Mesenchymal stem cell (in vitro differentiated cells and primary cell): ENCODE measurements at regions not wholly inside any gene's neighbourhood (a gene's known extent, or its start where the extent isn't known, plus 50 kb on each side); places are given as distances from the start of the nearest gene placed in this dataset.

ENCODE experiments used
- DNase-seq: peaks from one replicate; pipeline ENCODE4 v3.0.0-alpha.2; 2013
- H2AFZ ChIP-seq: one replicate; pipeline ENCODE4 v1.6.1; 2013; ENCODE audit warnings: low read depth, mild to moderate bottlenecking, control low read depth, inconsistent platforms, low read length, moderate library complexity
- H2AK5ac ChIP-seq: 2 replicates; pipeline ENCODE4 v1.6.1; 2013; ENCODE audit warnings: low read length, moderate library complexity, mild to moderate bottlenecking, inconsistent platforms; ENCODE audit not compliant: severe bottlenecking
- H2BK120ac ChIP-seq: one replicate; pipeline ENCODE4 v1.6.1; 2013; ENCODE audit warnings: low read depth, mild to moderate bottlenecking, inconsistent platforms, low read length, moderate library complexity
- H2BK12ac ChIP-seq, 2 experiments: one replicate each; pipeline ENCODE4 v1.6.1; 2013; ENCODE audit warnings: inconsistent platforms in 2 of 2, low read length in 2 of 2, mild to moderate bottlenecking in 2 of 2, moderate library complexity in 2 of 2, control low read depth in 1 of 2
- H2BK15ac ChIP-seq: one replicate; pipeline ENCODE4 v1.6.1; 2013; ENCODE audit warnings: mild to moderate bottlenecking, low read depth, inconsistent platforms; ENCODE audit not compliant: poor library complexity, severe bottlenecking
- H2BK5ac ChIP-seq: 2 replicates; pipeline ENCODE4 v1.6.1; 2013; ENCODE audit warnings: low read depth, mild to moderate bottlenecking, low read length, control low read depth, inconsistent platforms; ENCODE audit not compliant: poor library complexity, severe bottlenecking
- H3K14ac ChIP-seq, 2 experiments: one replicate each; pipeline ENCODE4 v1.6.1; 2013; ENCODE audit warnings: inconsistent platforms in 2 of 2, low read length in 2 of 2, control low read depth in 1 of 2, mild to moderate bottlenecking in 1 of 2, moderate library complexity in 1 of 2
- H3K18ac ChIP-seq, 2 experiments: one replicate each; pipeline ENCODE4 v1.6.1; 2013; ENCODE audit warnings: inconsistent platforms in 2 of 2, low read length in 2 of 2, control low read depth in 1 of 2, low read depth in 1 of 2, mild to moderate bottlenecking in 1 of 2
- H3K23ac ChIP-seq, 2 experiments: one replicate each; pipeline ENCODE4 v1.6.1; 2013; ENCODE audit warnings: inconsistent platforms in 2 of 2, low read length in 2 of 2, mild to moderate bottlenecking in 2 of 2, moderate library complexity in 2 of 2, control low read depth in 1 of 2
- H3K27ac ChIP-seq: 2 replicates; pipeline ENCODE4 v1.5.1; 2013; ENCODE audit warnings: mild to moderate bottlenecking, moderate library complexity, low read length, control low read depth, inconsistent platforms; ENCODE audit not compliant: poor library complexity, severe bottlenecking
- H3K27me3 ChIP-seq, 2 experiments: 2 replicates each; pipeline versions ENCODE4 v1.6.1 to v1.7.0; 2013; ENCODE audit warnings: low read length in 2 of 2, mild to moderate bottlenecking in 2 of 2, moderate library complexity in 2 of 2, control low read depth in 1 of 2, inconsistent platforms in 1 of 2; ENCODE audit not compliant: control insufficient read depth in 1 of 2, insufficient read depth in 1 of 2
- H3K36me3 ChIP-seq, 2 experiments: 2 replicates each; pipeline versions ENCODE4 v1.6.1 to v1.7.0; 2013; ENCODE audit warnings: low read length in 2 of 2, control low read depth in 1 of 2, inconsistent platforms in 1 of 2, low read depth in 1 of 2, mild to moderate bottlenecking in 1 of 2; ENCODE audit not compliant: insufficient read depth in 2 of 2, control insufficient read depth in 1 of 2
- H3K4ac ChIP-seq, 2 experiments: one replicate each; pipeline ENCODE4 v1.6.1; 2013; ENCODE audit warnings: inconsistent platforms in 2 of 2, low read length in 2 of 2, mild to moderate bottlenecking in 2 of 2, moderate library complexity in 2 of 2, control low read depth in 1 of 2, low read depth in 1 of 2
- H3K4me1 ChIP-seq: 2 replicates; pipeline ENCODE4 v1.6.1; 2013; ENCODE audit warnings: low read depth, low read length, control low read depth; ENCODE audit not compliant: control insufficient read depth, insufficient read depth
- H3K4me2 ChIP-seq: 2 replicates; pipeline ENCODE4 v1.6.1; 2013; ENCODE audit warnings: low read length, mild to moderate bottlenecking, inconsistent platforms; ENCODE audit not compliant: poor library complexity, severe bottlenecking
- H3K4me3 ChIP-seq, 2 experiments: 2 replicates each; pipeline versions ENCODE4 v1.5.1 to v1.7.0; 2013; ENCODE audit warnings: low read length in 2 of 2, mild to moderate bottlenecking in 2 of 2, control low read depth in 1 of 2, low read depth in 1 of 2; ENCODE audit not compliant: insufficient read depth in 1 of 2
- H3K79me1 ChIP-seq: replicated peaks from 2 replicates; pipeline ENCODE4 v1.6.1; 2013; ENCODE audit warnings: mild to moderate bottlenecking, control low read depth, low read length, inconsistent platforms; ENCODE audit not compliant: poor library complexity, severe bottlenecking
- H3K9ac ChIP-seq: 2 replicates; pipeline ENCODE4 v1.7.0; 2013; ENCODE audit warnings: mild to moderate bottlenecking, low read length, moderate library complexity
- H3K9me3 ChIP-seq: 2 replicates; pipeline ENCODE4 v1.7.0; 2013; ENCODE audit warnings: mild to moderate bottlenecking, low read length; ENCODE audit not compliant: control insufficient read depth
- H4K8ac ChIP-seq: one replicate; pipeline ENCODE4 v1.6.1; 2013; ENCODE audit warnings: inconsistent platforms, mild to moderate bottlenecking, low read length, moderate library complexity
- H4K91ac ChIP-seq: one replicate; pipeline ENCODE4 v1.6.1; 2013; ENCODE audit warnings: mild to moderate bottlenecking, low read length, inconsistent platforms
- WGBS: methylation state at CpG from one replicate; pipeline ENCODE4 v1.1.7; 2013; ENCODE audit warnings: mixed read lengths; 5-methylcytosine and 5-hydroxymethylcytosine counted together

DNA sequence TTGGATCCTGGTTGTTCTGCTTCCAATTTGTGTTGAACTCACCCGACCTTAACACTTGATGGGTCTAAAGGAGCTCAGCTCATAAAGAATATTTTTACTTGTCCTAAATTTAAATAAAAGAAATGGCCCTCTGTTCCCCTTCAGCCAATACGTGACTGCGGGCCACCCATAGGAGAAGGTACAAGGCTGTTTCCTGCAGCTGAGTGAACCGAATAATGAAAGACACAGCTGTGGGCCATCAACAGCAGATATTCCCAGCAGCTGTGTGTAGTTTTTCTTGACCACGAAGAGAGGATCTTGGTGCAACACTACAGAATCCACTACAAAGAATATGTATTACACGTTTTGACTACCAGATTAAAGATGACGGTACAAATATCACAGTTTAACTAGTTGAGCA, 1431.6 kb downstream of the CDH11 start:
- Histone ChIP-seq H3K14ac (no peak overlapping the region), H3K23ac (no peak overlapping the region), H2AFZ (no peak overlapping the region), H4K91ac (no peak overlapping the region), H3K79me1 (no peaks in the 10 kb centered on the region), H2BK12ac (no peak overlapping the region), H3K36me3 (no peaks in the 10 kb centered on the region), H3K4me2 (no peak overlapping the region), H3K9me3 (peaks cover 8% of the 10 kb centered on the region), H2AK5ac (no peak overlapping the region), H3K4ac (no peak overlapping the region), H3K4me1 (no peaks in the 10 kb centered on the region), H3K4me3 (no peak overlapping the region), H3K18ac (no peak overlapping the region), H2BK5ac (no peak overlapping the region), H2BK15ac (no peak overlapping the region), H3K27ac (no peak overlapping the region), H3K9ac (no peak overlapping the region), H3K27me3 (no peaks in the 10 kb centered on the region), H4K8ac (no peak overlapping the region), H2BK120ac (no peak overlapping the region)
- WGBS = 84% methylated on average over 4 of the region's 7 CpGs
- DNase-seq = no peak

DNA sequence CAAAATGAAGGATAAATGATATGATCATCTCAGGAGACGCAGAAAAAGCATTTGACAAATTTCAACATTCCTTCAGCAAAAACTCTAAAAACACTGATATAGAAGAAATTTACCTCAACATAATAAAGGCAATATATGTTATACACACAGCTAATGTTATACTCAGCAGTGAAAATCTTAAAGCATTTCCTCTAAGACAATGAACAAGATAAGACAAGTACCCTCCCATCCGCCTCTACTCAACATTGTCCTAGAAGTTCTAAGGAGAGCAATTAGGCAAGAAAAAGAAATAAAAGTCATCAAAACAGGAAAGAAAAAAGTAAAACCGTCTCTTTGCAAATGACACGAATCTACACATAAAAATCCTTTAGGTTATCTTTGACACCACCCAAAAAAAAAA, 1432.8 kb downstream of the CDH11 start:
- DNase-seq = no peak
- Histone ChIP-seq H2AFZ (no peak overlapping the region), H3K14ac (no peak overlapping the region), H2BK12ac (no peak overlapping the region), H4K8ac (no peak overlapping the region), H3K4me3 (no peak overlapping the region), H3K18ac (no peak overlapping the region), H3K4ac (no peak overlapping the region), H3K9ac (no peak overlapping the region), H2BK120ac (no peak overlapping the region), H3K4me1 (no peaks in the 10 kb centered on the region), H2BK15ac (no peak overlapping the region), H3K23ac (no peak overlapping the region), H2BK5ac (no peak overlapping the region), H3K36me3 (no peaks in the 10 kb centered on the region), H3K27me3 (no peaks in the 10 kb centered on the region), H3K4me2 (no peak overlapping the region), H3K9me3 (peaks cover 12% of the 10 kb centered on the region), H3K79me1 (no peaks in the 10 kb centered on the region), H4K91ac (no peak overlapping the region), H2AK5ac (no peak overlapping the region), H3K27ac (no peak overlapping the region)
- WGBS = no CpG with 5 or more reads among the region's 4 CpGs

DNA sequence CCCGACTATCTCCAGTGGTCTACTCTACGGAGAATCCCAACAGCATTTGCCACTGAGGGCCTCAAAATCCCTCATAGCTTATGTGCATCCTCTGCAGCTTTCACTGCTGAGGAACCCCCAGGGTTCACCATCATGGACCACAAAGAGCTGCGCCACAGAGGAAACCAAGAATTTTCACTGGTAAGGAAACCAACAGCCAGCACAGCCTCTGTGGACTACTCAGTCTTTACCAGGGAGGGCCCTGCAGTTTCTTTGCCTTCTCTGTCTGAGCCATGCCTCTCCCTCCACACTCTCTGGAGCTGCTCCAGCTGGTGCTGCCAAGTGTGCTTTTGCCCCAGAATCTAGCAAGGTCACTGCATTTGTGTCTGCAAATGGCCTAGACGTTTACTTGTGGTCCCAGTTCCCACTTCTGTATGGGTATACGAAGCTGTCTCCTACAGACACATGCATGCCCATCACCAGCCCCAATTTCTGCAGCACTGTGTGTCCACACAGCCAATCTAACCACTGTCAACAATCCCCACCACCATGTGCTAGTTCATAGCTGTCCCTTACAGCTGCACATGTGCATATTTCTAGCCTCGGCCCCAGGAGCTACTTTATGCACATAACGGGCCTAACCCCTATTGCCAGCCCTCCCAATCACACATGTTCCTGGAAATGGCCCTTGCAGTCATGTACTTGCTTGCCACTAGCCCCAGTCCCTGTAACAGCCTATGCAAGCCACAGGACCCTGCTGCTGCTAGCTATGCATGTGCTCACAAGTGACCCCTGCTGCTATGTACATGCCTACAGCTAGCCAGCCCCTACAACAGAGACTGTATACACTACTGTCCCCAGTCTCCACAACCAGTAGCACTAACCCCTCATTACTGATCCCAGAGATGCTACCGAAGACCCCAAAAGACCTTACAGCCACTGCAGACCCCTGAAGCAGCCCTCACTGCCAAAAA, 1437.4 kb downstream of the CDH11 start:
- Histone ChIP-seq H2BK12ac (no peak overlapping the region), H3K14ac (no peak overlapping the region), H2BK15ac (no peak overlapping the region), H2BK5ac (no peak overlapping the region), H4K91ac (peak overlapping the region; percentile 61), H3K4ac (no peak overlapping the region), H3K4me3 (no peak overlapping the region), H3K18ac (no peak overlapping the region), H3K9me3 (peaks cover 7% of the 10 kb centered on the region), H3K79me1 (no peaks in the 10 kb centered on the region), H2AFZ (no peak overlapping the region), H3K4me1 (no peaks in the 10 kb centered on the region), H3K9ac (no peak overlapping the region), H3K4me2 (no peak overlapping the region), H3K23ac (no peak overlapping the region), H3K36me3 (no peaks in the 10 kb centered on the region), H4K8ac (no peak overlapping the region), H2AK5ac (no peak overlapping the region), H3K27ac (no peak overlapping the region), H2BK120ac (no peak overlapping the region), H3K27me3 (no peaks in the 10 kb centered on the region)
- DNase-seq = no peak
- WGBS = 72% methylated on average over 8 of the region's 8 CpGs

DNA sequence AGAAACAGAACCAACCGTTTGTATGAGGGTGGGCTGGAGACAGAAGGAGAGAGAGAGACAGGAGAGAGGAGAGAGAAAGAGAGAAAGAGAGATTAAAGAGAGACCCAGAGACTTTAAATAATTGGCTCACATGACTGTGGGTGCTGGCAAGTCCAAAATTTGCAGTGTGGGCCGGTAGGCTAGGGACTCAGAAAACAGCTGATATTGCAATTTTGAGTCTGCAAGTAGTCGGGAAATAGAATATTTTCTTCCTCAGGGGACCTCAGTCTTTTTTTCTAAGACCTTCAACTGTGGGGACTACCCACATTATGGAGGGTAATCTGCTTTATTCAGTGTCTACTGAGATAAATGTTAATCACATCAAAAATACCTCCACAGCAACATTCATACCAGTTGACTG, 1439.0 kb downstream of the CDH11 start:
- WGBS = 93% methylated on average over 2 of the region's 3 CpGs
- no peak overlapping the region for H3K14ac ChIP-seq
- H2BK15ac ChIP-seq = no peak overlapping the region
- H3K4ac ChIP-seq = no peak overlapping the region
- H3K23ac ChIP-seq = no peak overlapping the region
- H3K27me3 ChIP-seq = no peaks in the 10 kb centered on the region
- H3K9me3 ChIP-seq = peaks cover 9% of the 10 kb centered on the region
- no peak overlapping the region for H4K8ac ChIP-seq
- no peak overlapping the region for H3K4me2 ChIP-seq
- no peak overlapping the region for H2BK120ac ChIP-seq
- no peak overlapping the region for H2BK12ac ChIP-seq
- H3K4me1 ChIP-seq = no peaks in the 10 kb centered on the region
- DNase-seq = no peak
- H3K79me1 ChIP-seq = no peaks in the 10 kb centered on the region
- no peak overlapping the region for H3K4me3 ChIP-seq
- H2AFZ ChIP-seq = no peak overlapping the region
- H3K27ac ChIP-seq = no peak overlapping the region
- H3K18ac ChIP-seq = no peak overlapping the region
- H3K9ac ChIP-seq = no peak overlapping the region
- no peaks in the 10 kb centered on the region for H3K36me3 ChIP-seq
- no peak overlapping the region for H2BK5ac ChIP-seq
- no peak overlapping the region for H2AK5ac ChIP-seq
- no peak overlapping the region for H4K91ac ChIP-seq
